ENCODE measurements at regions not wholly inside any gene's neighbourhood (a gene's known extent, or its start where the extent isn't known, plus 50 kb on each side); places are given as distances from the start of the nearest gene placed in this dataset.

GRCh38 chr6:19086480-19086879, 699.3 kb downstream of the RNF144B start:
- H3K36me3 ChIP-seq (ENCODE audit: control insufficient read depth, insufficient read depth, low read length): no peaks in the 10 kb centered on the region
- no peak overlapping the region for H3K4me3 ChIP-seq (ENCODE audit: low read length)
- no peaks in the 10 kb centered on the region for H3K4me1 ChIP-seq (ENCODE audit: control insufficient read depth, insufficient read depth, low read length)
- H3K27me3 ChIP-seq (ENCODE audit: control insufficient read depth, insufficient read depth, low read length): no peaks in the 10 kb centered on the region
- no peak overlapping the region for H3K9ac ChIP-seq (ENCODE audit: low read length)
- H3K9me3 ChIP-seq (ENCODE audit: control insufficient read depth, low read length): no peaks in the 10 kb centered on the region

- H3K27me3 ChIP-seq (ENCODE audit: control insufficient read depth, insufficient read depth, low read length): no peaks in the 10 kb centered on the region
- H3K4me1 ChIP-seq (ENCODE audit: control insufficient read depth, insufficient read depth, low read length): no peaks in the 10 kb centered on the region
- H3K9ac ChIP-seq (ENCODE audit: low read length): no peak overlapping the region
- no peaks in the 10 kb centered on the region for H3K36me3 ChIP-seq (ENCODE audit: control insufficient read depth, insufficient read depth, low read length)
- H3K4me3 ChIP-seq (ENCODE audit: low read length): no peak overlapping the region
- H3K9me3 ChIP-seq (ENCODE audit: control insufficient read depth, low read length): no peaks in the 10 kb centered on the region
Measured at GRCh38 chr6:19087296-19087695, 700.1 kb downstream of the RNF144B start.

GRCh38 chr6:19087897-19088296, 700.7 kb downstream of the RNF144B start:
- Histone ChIP-seq H3K4me1 (ENCODE audit: control insufficient read depth, insufficient read depth, low read length) (no peaks in the 10 kb centered on the region), H3K36me3 (ENCODE audit: control insufficient read depth, insufficient read depth, low read length) (no peaks in the 10 kb centered on the region), H3K9me3 (ENCODE audit: control insufficient read depth, low read length) (no peaks in the 10 kb centered on the region), H3K9ac (ENCODE audit: low read length) (no peak overlapping the region), H3K27me3 (ENCODE audit: control insufficient read depth, insufficient read depth, low read length) (no peaks in the 10 kb centered on the region), H3K4me3 (ENCODE audit: low read length) (no peak overlapping the region)

- Histone ChIP-seq H3K4me1 (ENCODE audit: control insufficient read depth, insufficient read depth, low read length) (no peaks in the 10 kb centered on the region), H3K27me3 (ENCODE audit: control insufficient read depth, insufficient read depth, low read length) (no peaks in the 10 kb centered on the region), H3K9me3 (ENCODE audit: control insufficient read depth, low read length) (no peaks in the 10 kb centered on the region), H3K36me3 (ENCODE audit: control insufficient read depth, insufficient read depth, low read length) (no peaks in the 10 kb centered on the region), H3K9ac (ENCODE audit: low read length) (no peak overlapping the region), H3K4me3 (ENCODE audit: low read length) (no peak overlapping the region)
Measured at GRCh38 chr6:19100752-19101151, 713.6 kb downstream of the RNF144B start.

GRCh38 chr6:19102936-19103335, 715.8 kb downstream of the RNF144B start:
- no peak overlapping the region for H3K9ac ChIP-seq (ENCODE audit: low read length)
- no peaks in the 10 kb centered on the region for H3K27me3 ChIP-seq (ENCODE audit: control insufficient read depth, insufficient read depth, low read length)
- H3K4me1 ChIP-seq (ENCODE audit: control insufficient read depth, insufficient read depth, low read length): no peaks in the 10 kb centered on the region
- H3K4me3 ChIP-seq (ENCODE audit: low read length): no peak overlapping the region
- no peaks in the 10 kb centered on the region for H3K36me3 ChIP-seq (ENCODE audit: control insufficient read depth, insufficient read depth, low read length)
- H3K9me3 ChIP-seq (ENCODE audit: control insufficient read depth, low read length): no peaks in the 10 kb centered on the region

GRCh38 chr6:19107468-19107867, 720.3 kb downstream of the RNF144B start:
- no peaks in the 10 kb centered on the region for H3K4me1 ChIP-seq (ENCODE audit: control insufficient read depth, insufficient read depth, low read length)
- no peaks in the 10 kb centered on the region for H3K27me3 ChIP-seq (ENCODE audit: control insufficient read depth, insufficient read depth, low read length)
- no peak overlapping the region for H3K4me3 ChIP-seq (ENCODE audit: low read length)
- H3K9me3 ChIP-seq (ENCODE audit: control insufficient read depth, low read length): no peaks in the 10 kb centered on the region
- H3K36me3 ChIP-seq (ENCODE audit: control insufficient read depth, insufficient read depth, low read length): no peaks in the 10 kb centered on the region
- H3K9ac ChIP-seq (ENCODE audit: low read length): no peak overlapping the region

- Histone ChIP-seq H3K9me3 (ENCODE audit: control insufficient read depth, low read length) (no peaks in the 10 kb centered on the region), H3K9ac (ENCODE audit: low read length) (no peak overlapping the region), H3K4me1 (ENCODE audit: control insufficient read depth, insufficient read depth, low read length) (no peaks in the 10 kb centered on the region), H3K36me3 (ENCODE audit: control insufficient read depth, insufficient read depth, low read length) (no peaks in the 10 kb centered on the region), H3K27me3 (ENCODE audit: control insufficient read depth, insufficient read depth, low read length) (no peaks in the 10 kb centered on the region), H3K4me3 (ENCODE audit: low read length) (no peak overlapping the region)
Measured at GRCh38 chr6:19121521-19121920, 715.6 kb upstream of the ID4 start.

- Histone ChIP-seq H3K27me3 (ENCODE audit: control insufficient read depth, insufficient read depth, low read length) (no peaks in the 10 kb centered on the region), H3K4me3 (ENCODE audit: low read length) (no peak overlapping the region), H3K36me3 (ENCODE audit: control insufficient read depth, insufficient read depth, low read length) (no peaks in the 10 kb centered on the region), H3K9ac (ENCODE audit: low read length) (no peak overlapping the region), H3K9me3 (ENCODE audit: control insufficient read depth, low read length) (no peaks in the 10 kb centered on the region), H3K4me1 (ENCODE audit: control insufficient read depth, insufficient read depth, low read length) (no peaks in the 10 kb centered on the region)
Measured at GRCh38 chr6:19127081-19127480, 710.1 kb upstream of the ID4 start.

- no peaks in the 10 kb centered on the region for H3K27me3 ChIP-seq (ENCODE audit: control insufficient read depth, insufficient read depth, low read length)
- H3K4me1 ChIP-seq (ENCODE audit: control insufficient read depth, insufficient read depth, low read length): no peaks in the 10 kb centered on the region
- no peaks in the 10 kb centered on the region for H3K9me3 ChIP-seq (ENCODE audit: control insufficient read depth, low read length)
- no peak overlapping the region for H3K4me3 ChIP-seq (ENCODE audit: low read length)
- H3K9ac ChIP-seq (ENCODE audit: low read length): no peak overlapping the region
- no peaks in the 10 kb centered on the region for H3K36me3 ChIP-seq (ENCODE audit: control insufficient read depth, insufficient read depth, low read length)
Measured at GRCh38 chr6:19128701-19129100, 708.5 kb upstream of the ID4 start.

GRCh38 chr6:19135706-19136105, 701.5 kb upstream of the ID4 start:
- H3K4me3 ChIP-seq (ENCODE audit: low read length): no peak overlapping the region
- H3K4me1 ChIP-seq (ENCODE audit: control insufficient read depth, insufficient read depth, low read length): no peaks in the 10 kb centered on the region
- no peaks in the 10 kb centered on the region for H3K27me3 ChIP-seq (ENCODE audit: control insufficient read depth, insufficient read depth, low read length)
- no peaks in the 10 kb centered on the region for H3K9me3 ChIP-seq (ENCODE audit: control insufficient read depth, low read length)
- no peak overlapping the region for H3K9ac ChIP-seq (ENCODE audit: low read length)
- H3K36me3 ChIP-seq (ENCODE audit: control insufficient read depth, insufficient read depth, low read length): no peaks in the 10 kb centered on the region

GRCh38 chr6:19137505-19137904, 699.7 kb upstream of the ID4 start:
- Histone ChIP-seq H3K4me3 (ENCODE audit: low read length) (no peak overlapping the region), H3K9ac (ENCODE audit: low read length) (no peak overlapping the region)

GRCh38 chr6:19142275-19142674, 694.9 kb upstream of the ID4 start:
- no peaks in the 10 kb centered on the region for H3K36me3 ChIP-seq (ENCODE audit: control insufficient read depth, insufficient read depth, low read length)

More at GRCh38 chr6:19137505-19137904, 699.7 kb upstream of the ID4 start:
- no peaks in the 10 kb centered on the region for H3K9me3 ChIP-seq (ENCODE audit: control insufficient read depth, low read length)
- no peaks in the 10 kb centered on the region for H3K27me3 ChIP-seq (ENCODE audit: control insufficient read depth, insufficient read depth, low read length)
- H3K4me1 ChIP-seq (ENCODE audit: control insufficient read depth, insufficient read depth, low read length): no peaks in the 10 kb centered on the region
- no peaks in the 10 kb centered on the region for H3K36me3 ChIP-seq (ENCODE audit: control insufficient read depth, insufficient read depth, low read length)

GRCh38 chr6:19150307-19150706, 686.9 kb upstream of the ID4 start:
- H3K9ac ChIP-seq (ENCODE audit: low read length): no peak overlapping the region
- no peak overlapping the region for H3K4me3 ChIP-seq (ENCODE audit: low read length)
- H3K36me3 ChIP-seq (ENCODE audit: control insufficient read depth, insufficient read depth, low read length): no peaks in the 10 kb centered on the region
- H3K4me1 ChIP-seq (ENCODE audit: control insufficient read depth, insufficient read depth, low read length): no peaks in the 10 kb centered on the region
- H3K27me3 ChIP-seq (ENCODE audit: control insufficient read depth, insufficient read depth, low read length): no peaks in the 10 kb centered on the region
- H3K9me3 ChIP-seq (ENCODE audit: control insufficient read depth, low read length): no peaks in the 10 kb centered on the region

More at GRCh38 chr6:19142275-19142674, 694.9 kb upstream of the ID4 start:
- H3K9me3 ChIP-seq (ENCODE audit: control insufficient read depth, low read length): no peaks in the 10 kb centered on the region
- H3K4me3 ChIP-seq (ENCODE audit: low read length): no peak overlapping the region
- no peak overlapping the region for H3K9ac ChIP-seq (ENCODE audit: low read length)
- no peaks in the 10 kb centered on the region for H3K4me1 ChIP-seq (ENCODE audit: control insufficient read depth, insufficient read depth, low read length)
- H3K27me3 ChIP-seq (ENCODE audit: control insufficient read depth, insufficient read depth, low read length): no peaks in the 10 kb centered on the region

All from mucosa of stomach (tissue), 1 donor.